BJ (cell line): ENCODE measurements at regions not wholly inside any gene's neighbourhood (a gene's known extent, or its start where the extent isn't known, plus 50 kb on each side); places are given as distances from the start of the nearest gene placed in this dataset.

Experiments
- CTCF ChIA-PET: fragments of 350-600 bp; formaldehyde crosslinking; extraction: SDS; loops from one replicate; lab custom pipeline; 2021; ENCODE audit warnings: antibody characterized with exemption, inconsistent platforms; lab: Yijun Ruan, JAX
- POLR2A ChIA-PET: fragments of 300-600 bp; sonication (Branson Sonifier 250); formaldehyde crosslinking; extraction: SDS; loops from one replicate; lab custom pipeline; 2021; ENCODE audit warnings: antibody characterized with exemption; lab: Charles Lee
- DNase-seq: peaks from one replicate; pipeline ENCODE4 v3.0.0-alpha.2; 2011; ENCODE audit warnings: low read depth
- H3K27me3 ChIP-seq: 2 replicates; pipeline ENCODE4 v1.6.0; 2011; ENCODE audit warnings: low read length; ENCODE audit not compliant: control insufficient read depth, insufficient read depth
- H3K36me3 ChIP-seq: 2 replicates; pipeline ENCODE4 v1.5.1; 2011; ENCODE audit warnings: low read length; ENCODE audit not compliant: control insufficient read depth, insufficient read depth
- H3K4me3 ChIP-seq: 2 replicates; pipeline ENCODE4 v1.5.1; 2011; ENCODE audit warnings: low read depth, mild to moderate bottlenecking, control low read depth, low read length
- CTCF ChIP-seq: IDR thresholded peaks from 2 replicates; pipeline ENCODE4 v1.5.1; 2011; ENCODE audit warnings: low read depth, mild to moderate bottlenecking, control low read depth, inconsistent platforms, low read length, moderate library complexity; ENCODE audit not compliant: insufficient read depth

DNA sequence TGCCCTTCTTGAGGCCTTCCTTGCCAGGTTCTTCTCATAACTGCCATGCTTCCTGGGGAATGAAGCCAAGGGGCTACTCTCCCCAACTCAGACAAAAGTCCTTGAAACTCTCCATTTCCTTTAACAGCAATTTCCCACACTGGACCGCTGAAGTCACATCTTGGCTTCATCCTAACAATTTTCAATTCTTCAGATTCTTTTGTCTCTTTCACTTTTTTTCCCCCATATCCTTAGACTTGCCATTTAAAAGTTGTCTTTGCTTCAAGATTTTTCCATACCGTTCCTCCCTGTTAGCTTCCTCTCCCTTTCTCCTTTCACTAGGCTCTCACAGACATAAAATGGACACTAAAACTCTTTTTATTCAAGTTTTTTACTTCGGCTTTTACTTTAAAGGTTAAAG is 93.1 kb upstream of the ITGA1 start:
- no peak for TF ChIP-seq CTCF
- ChIA-PET POLR2A (no interaction called here), CTCF (interaction anchor here (1.1 kb wide), 1 partner anchor 162 kb away, joined by 3 read pairs; no protein-coding TSS in a partner anchor)

GRCh38 chr5:52702877-52703276 is 84.8 kb upstream of the ITGA1 start:
- Histone ChIP-seq H3K36me3 (no peaks in the 10 kb centered on the region), H3K4me3 (no peak overlapping the region), H3K27me3 (no peaks in the 10 kb centered on the region)
- no peak for DNase-seq
- POLR2A ChIA-PET: no interaction called here
- TF ChIP-seq CTCF: no peak
- CTCF ChIA-PET: no interaction called here

More for the DNA sequence above, 93.1 kb upstream of the ITGA1 start:
- DNase-seq: no peak
- Histone ChIP-seq H3K27me3 (no peaks in the 10 kb centered on the region), H3K4me3 (no peak overlapping the region), H3K36me3 (no peaks in the 10 kb centered on the region)

DNA sequence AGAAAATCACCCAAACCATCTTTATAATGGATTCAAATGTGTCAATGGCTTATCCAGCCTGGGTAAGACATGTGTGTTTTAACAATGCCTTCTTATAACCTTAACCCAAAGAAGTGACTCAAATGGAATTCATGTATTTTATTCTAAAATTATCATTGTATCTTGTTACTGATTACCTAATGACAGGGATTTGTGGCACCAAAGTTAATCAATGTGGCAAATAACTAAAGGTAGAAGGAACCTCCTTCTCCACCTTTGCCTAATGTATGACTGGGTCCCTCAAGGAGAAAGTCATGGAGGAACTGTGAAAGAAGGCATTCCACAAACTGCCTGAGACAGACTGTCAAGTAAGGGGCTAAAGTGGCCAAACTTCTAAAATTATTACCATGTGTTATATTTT is 84.4 kb upstream of the ITGA1 start:
- POLR2A ChIA-PET: no interaction called here

DNA sequence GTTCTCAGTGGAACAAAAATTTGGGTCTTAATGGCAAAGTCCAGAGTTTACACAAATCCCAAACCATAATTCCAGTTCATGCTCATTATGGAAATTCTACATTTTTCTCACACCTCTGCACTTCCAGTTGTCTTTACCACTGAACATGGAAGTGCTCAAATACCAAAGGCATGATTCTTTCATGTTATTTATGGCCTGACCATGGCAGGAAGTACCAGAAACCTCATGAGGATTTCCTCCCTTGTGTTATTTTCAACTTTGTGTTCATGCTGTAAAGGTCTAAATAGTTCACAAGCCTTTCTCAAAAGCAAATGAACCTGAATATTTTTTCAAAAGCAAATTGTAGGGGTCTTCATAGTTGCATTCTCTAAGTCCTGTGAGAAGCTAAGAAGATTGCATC is 82.0 kb upstream of the ITGA1 start:
- Histone ChIP-seq H3K4me3 (no peak overlapping the region), H3K27me3 (no peaks in the 10 kb centered on the region), H3K36me3 (no peaks in the 10 kb centered on the region)
- ChIA-PET CTCF (no interaction called here), POLR2A (no interaction called here)
- no peak for TF ChIP-seq CTCF
- no peak for DNase-seq

More for the DNA sequence above, 84.4 kb upstream of the ITGA1 start:
- no peaks in the 10 kb centered on the region for H3K27me3 ChIP-seq
- TF ChIP-seq CTCF: no peak
- no peak overlapping the region for H3K4me3 ChIP-seq
- CTCF ChIA-PET: no interaction called here
- no peaks in the 10 kb centered on the region for H3K36me3 ChIP-seq
- DNase-seq: no peak

DNA sequence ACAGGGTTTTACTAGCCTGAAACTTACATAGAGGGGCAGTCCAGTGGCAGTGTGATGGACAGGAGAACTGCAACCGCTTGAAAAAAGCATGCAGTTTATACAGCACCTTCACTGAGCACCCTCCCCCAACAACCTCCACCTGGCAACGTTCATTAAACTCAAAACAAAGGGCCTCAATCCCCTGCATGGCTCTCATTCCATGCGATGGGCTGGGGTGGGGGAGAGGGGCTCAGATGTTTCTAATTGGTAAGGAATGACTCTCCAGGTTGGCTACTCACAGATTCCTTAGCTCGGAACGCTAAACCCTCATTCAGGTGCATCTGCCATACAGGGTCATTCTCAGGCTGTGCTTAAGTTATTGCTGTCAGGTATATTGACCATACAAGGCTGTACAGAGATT is 80.9 kb upstream of the ITGA1 start:
- Histone ChIP-seq H3K27me3 (no peaks in the 10 kb centered on the region), H3K36me3 (no peaks in the 10 kb centered on the region), H3K4me3 (no peak overlapping the region)
- CTCF ChIA-PET: interaction anchor here (0.7 to 0.9 kb wide), 2 partner anchors 11 to 209 kb away, joined by 3 read pairs; no protein-coding TSS in a partner anchor
- POLR2A ChIA-PET: no interaction called here
- no peak for TF ChIP-seq CTCF
- DNase-seq: no peak
